ENCODE measurements at regions not wholly inside any gene's neighbourhood (a gene's known extent, or its start where the extent isn't known, plus 50 kb on each side); places are given as distances from the start of the nearest gene placed in this dataset.

DNA sequence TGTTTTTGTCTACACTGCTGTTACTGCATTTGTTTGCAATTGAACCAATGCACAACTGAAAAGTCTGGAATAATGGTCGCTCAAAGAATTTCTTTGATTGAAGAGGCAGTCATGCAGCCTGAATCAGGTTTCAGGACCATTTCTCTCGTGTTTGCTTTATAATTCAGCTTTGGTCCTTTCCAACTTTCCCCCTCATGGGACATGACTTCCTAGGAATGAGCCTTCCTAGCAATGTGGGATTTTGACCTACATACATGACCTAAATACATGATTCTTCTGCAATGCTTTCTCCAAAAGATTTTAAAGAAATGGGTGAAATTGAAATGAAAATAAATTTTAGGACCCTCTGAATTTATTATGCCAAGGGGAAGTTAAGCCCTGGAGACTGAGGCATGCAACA is 197.4 kb downstream of the MREG start:
- TF ChIP-seq EZH2 (IDR thresholded peaks at IDR 0.05; ENCODE audit: insufficient read depth, poor library complexity, severe bottlenecking): no peak
- TF ChIP-seq EZH2phosphoT487 (IDR thresholded peaks at IDR 0.05; ENCODE audit: insufficient read depth, low read depth): no peak
